Tibial artery (tissue), 4 donors: ENCODE measurements at regions not wholly inside any gene's neighbourhood (a gene's known extent, or its start where the extent isn't known, plus 50 kb on each side); places are given as distances from the start of the nearest gene placed in this dataset.
A peak's percentile ranks its signal among the peaks of the same experiment; 100 is the strongest.

Experiments
- DNase-seq, 2 donors: peaks; one replicate each; pipeline ENCODE4 v3.0.0-alpha.2; 2019
- H3K27ac ChIP-seq, 2 donors: fragments of 200-600 bp; sonication (generic) in 1 of 2; 1 replicate in 1 of 2; 2 replicates in 1 of 2; pipeline ENCODE4 v1.5.1; 2018 to 2019; ENCODE audit warnings: mild to moderate bottlenecking in 1 of 2
- H3K27me3 ChIP-seq, 2 donors: fragments of 200-600 bp; sonication (generic) in 1 of 2; one replicate each; pipeline versions ENCODE4 v1.5.1 to v1.6.0; 2016 to 2019
- H3K36me3 ChIP-seq, 3 donors: fragments of 200-600 bp; sonication (generic) in 2 of 3; one replicate each; pipeline ENCODE4 v1.5.1; 2016 to 2019; ENCODE audit warnings: mild to moderate bottlenecking in 2 of 3
- H3K4me1 ChIP-seq, 4 donors: fragments of 200-600 bp; sonication (generic) in 2 of 4; 1 replicate in 3 of 4; 2 replicates in 1 of 4; pipeline ENCODE4 v1.5.1; 2016 to 2019
- H3K4me3 ChIP-seq, 2 donors: fragments of 200-600 bp; sonication (generic) in 1 of 2; 1 replicate in 1 of 2; 2 replicates in 1 of 2; pipeline ENCODE4 v1.5.1; 2018 to 2019; ENCODE audit warnings: mild to moderate bottlenecking in 2 of 2
- H3K9me3 ChIP-seq, 3 donors: fragments of 200-600 bp; sonication (generic) in 1 of 3; one replicate each; pipeline ENCODE4 v1.5.1; 2016 to 2019
- intact Hi-C: fragments of 100-400 bp; cut with DNase I; formaldehyde crosslinking; loops from one replicate; pipeline ENCODE4 v1.15.0; 2023; ENCODE audit warnings: low total_unique reads
- TF ChIP-seq, protein P1 (sequence below), 2 experiments: fragments of 200-600 bp in 1 of 2; fragments of 450-650 bp in 1 of 2; IDR thresholded peaks; one replicate each; pipeline ENCODE4 v1.5.1; 2017 to 2019; ENCODE audit warnings: antibody characterized with exemption in 2 of 2, mild to moderate bottlenecking in 1 of 2, moderate library complexity in 1 of 2

DNA sequence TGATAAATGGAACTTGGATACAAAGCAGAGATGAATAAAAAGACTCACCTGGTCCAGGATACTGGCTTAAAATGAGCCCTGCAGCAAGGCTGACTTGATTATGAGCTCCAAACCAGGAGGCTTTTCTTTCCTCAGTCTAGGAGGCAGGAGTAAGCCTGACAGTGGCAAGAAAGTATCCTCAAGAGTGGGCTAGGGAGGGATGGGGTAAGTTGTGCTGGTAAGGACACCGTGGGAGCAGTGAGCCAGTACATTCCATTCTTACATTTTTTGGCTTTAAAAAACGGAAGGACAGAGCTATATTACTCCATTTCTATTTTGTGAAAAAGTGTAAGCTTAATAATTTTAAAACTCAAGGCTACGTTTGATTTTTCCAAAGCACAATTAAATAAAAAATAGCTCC, 187.1 kb upstream of the DDI1 start:
- TF ChIP-seq, protein P1, sequence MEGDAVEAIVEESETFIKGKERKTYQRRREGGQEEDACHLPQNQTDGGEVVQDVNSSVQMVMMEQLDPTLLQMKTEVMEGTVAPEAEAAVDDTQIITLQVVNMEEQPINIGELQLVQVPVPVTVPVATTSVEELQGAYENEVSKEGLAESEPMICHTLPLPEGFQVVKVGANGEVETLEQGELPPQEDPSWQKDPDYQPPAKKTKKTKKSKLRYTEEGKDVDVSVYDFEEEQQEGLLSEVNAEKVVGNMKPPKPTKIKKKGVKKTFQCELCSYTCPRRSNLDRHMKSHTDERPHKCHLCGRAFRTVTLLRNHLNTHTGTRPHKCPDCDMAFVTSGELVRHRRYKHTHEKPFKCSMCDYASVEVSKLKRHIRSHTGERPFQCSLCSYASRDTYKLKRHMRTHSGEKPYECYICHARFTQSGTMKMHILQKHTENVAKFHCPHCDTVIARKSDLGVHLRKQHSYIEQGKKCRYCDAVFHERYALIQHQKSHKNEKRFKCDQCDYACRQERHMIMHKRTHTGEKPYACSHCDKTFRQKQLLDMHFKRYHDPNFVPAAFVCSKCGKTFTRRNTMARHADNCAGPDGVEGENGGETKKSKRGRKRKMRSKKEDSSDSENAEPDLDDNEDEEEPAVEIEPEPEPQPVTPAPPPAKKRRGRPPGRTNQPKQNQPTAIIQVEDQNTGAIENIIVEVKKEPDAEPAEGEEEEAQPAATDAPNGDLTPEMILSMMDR (IDR thresholded peaks at IDR 0.05), result no peak
- H3K4me1 ChIP-seq, result peaks cover 0 to 37% (median 15%) of the 10 kb centered on the region in 4 donors
- H3K9me3 ChIP-seq, result no peaks in the 10 kb centered on the region
- H3K36me3 ChIP-seq, result no peaks in the 10 kb centered on the region
- intact Hi-C loops, result no loop called here
- peak overlapping the region in 1 of 2 donors; percentile 19 for H3K4me3 ChIP-seq
- no peaks in the 10 kb centered on the region for H3K27me3 ChIP-seq
- no peak for DNase-seq
- peak overlapping the region; percentile 55 to 56 for H3K27ac ChIP-seq

DNA sequence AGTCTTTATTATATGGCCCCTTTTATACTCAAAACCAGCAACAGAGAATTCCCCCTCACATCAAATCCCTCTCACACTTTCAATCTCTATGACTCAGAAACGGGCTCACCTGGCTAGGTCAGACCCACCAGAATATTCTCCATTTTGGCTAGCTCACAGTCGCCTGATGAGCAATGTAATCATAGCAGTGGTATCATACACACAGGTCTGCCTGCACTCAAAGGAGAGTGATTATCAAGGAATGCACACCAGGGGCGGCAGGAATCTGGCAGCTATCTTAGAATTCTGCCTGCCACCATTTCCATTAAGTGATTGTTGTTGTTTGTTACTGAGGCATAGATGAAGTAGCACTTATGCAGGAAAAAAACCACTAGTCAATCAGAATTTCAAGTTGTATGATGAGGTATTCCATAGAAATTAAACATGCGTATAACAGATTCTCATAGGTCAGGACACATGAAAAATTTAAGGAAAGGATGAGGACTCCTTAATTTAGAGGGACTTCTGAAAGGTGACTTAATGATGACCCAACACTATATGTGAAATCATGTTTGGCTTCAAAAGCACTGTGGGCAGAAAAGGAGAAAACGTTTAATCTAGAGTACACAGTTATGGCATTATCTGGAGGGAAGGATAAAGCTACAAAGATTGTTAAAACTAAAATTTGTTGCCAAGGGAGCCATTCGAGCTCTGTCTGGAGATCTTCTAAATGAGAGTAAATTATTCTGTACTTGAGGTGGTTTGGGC, 185.8 kb upstream of the DDI1 start:
- H3K4me3 ChIP-seq, result no peak overlapping the region
- TF ChIP-seq, protein P1 (IDR thresholded peaks at IDR 0.05), result no peak
- no peaks in the 10 kb centered on the region for H3K27me3 ChIP-seq
- no peaks in the 10 kb centered on the region for H3K36me3 ChIP-seq
- intact Hi-C loops, result no loop called here
- peak overlapping the region; percentile 55 to 56 for H3K27ac ChIP-seq
- peaks cover 0 to 37% (median 15%) of the 10 kb centered on the region in 4 donors for H3K4me1 ChIP-seq
- DNase-seq, result no peak
- no peaks in the 10 kb centered on the region for H3K9me3 ChIP-seq

DNA sequence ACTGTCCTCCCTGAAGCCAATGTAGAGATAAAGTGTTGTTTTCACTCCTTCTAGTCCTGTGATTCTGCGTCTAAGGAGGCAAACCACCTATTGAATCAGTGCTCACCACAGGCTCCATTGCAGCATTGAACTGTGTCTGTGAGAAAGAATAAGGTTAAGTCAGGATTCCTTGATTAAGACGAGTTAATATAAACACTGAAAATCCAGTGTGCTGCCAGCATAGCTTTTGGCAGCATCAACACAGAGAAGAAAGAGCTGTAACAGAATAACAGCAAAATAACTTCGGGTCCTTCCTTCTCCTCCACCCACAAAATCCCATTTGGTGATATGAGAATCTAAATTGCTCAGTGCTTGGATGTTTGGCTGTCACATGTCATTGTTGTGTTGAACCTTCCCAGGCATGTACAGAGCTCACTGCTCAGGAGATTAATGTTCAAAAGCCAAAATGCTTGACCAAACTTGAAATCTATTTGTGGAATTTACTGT, 185.2 kb upstream of the DDI1 start:
- H3K27me3 ChIP-seq, result no peaks in the 10 kb centered on the region
- intact Hi-C loops, result no loop called here
- no peak overlapping the region for H3K4me3 ChIP-seq
- DNase-seq, result peak in 1 of 2 donors; percentile 35
- H3K4me1 ChIP-seq, result peaks cover 0 to 37% (median 15%) of the 10 kb centered on the region in 4 donors
- no peaks in the 10 kb centered on the region for H3K9me3 ChIP-seq
- TF ChIP-seq, protein P1 (IDR thresholded peaks at IDR 0.05), result no peak
- peak overlapping the region; percentile 55 to 56 for H3K27ac ChIP-seq
- H3K36me3 ChIP-seq, result no peaks in the 10 kb centered on the region
